HFFc6 (cell line): ENCODE measurements at regions not wholly inside any gene's neighbourhood (a gene's known extent, or its start where the extent isn't known, plus 50 kb on each side); places are given as distances from the start of the nearest gene placed in this dataset.

Experiments
- DNase-seq: peaks from one replicate; pipeline ENCODE4 v3.0.0-alpha.2; 2018
- H3K27ac Mint-ChIP-seq: 2 replicates; pipeline ENCODE4 v1.8.0; 2020; ENCODE audit warnings: mild to moderate bottlenecking, mixed read lengths
- H3K27me3 Mint-ChIP-seq: 2 replicates; pipeline ENCODE4 v1.8.0; 2021; ENCODE audit warnings: mild to moderate bottlenecking, moderate library complexity, mixed read lengths; ENCODE audit not compliant: insufficient read depth
- H3K36me3 Mint-ChIP-seq: 2 replicates; pipeline ENCODE4 v1.8.0; 2021; ENCODE audit warnings: low read depth, mixed read lengths
- H3K4me1 Mint-ChIP-seq: 2 replicates; pipeline ENCODE4 v1.8.0; 2020; ENCODE audit warnings: low read depth, mixed read lengths
- H3K4me3 Mint-ChIP-seq: 2 replicates; pipeline ENCODE4 v1.8.0; 2020; ENCODE audit warnings: mild to moderate bottlenecking, moderate library complexity, mixed read lengths
- H3K9me3 Mint-ChIP-seq: 2 replicates; pipeline ENCODE4 v1.8.0; 2020; ENCODE audit warnings: mild to moderate bottlenecking, mixed read lengths
- CTCF ChIP-seq: fragments of 200-600 bp; sonication (generic); IDR thresholded peaks from 2 replicates; pipeline ENCODE4 v1.5.0; 2021; ENCODE audit warnings: antibody characterized with exemption, mild to moderate bottlenecking

GRCh38 chr19:29370276-29370675 lies 155.5 kb upstream of the VSTM2B start:
- no peak overlapping the region for H3K4me3 Mint-ChIP-seq
- H3K9me3 Mint-ChIP-seq = peaks cover 66% of the 10 kb centered on the region
- H3K4me1 Mint-ChIP-seq = no peaks in the 10 kb centered on the region
- H3K36me3 Mint-ChIP-seq = no peaks in the 10 kb centered on the region; the same call in 1 of the 2 replicates
- no peak for DNase-seq
- no peak overlapping the region for H3K27ac Mint-ChIP-seq
- no peaks in the 10 kb centered on the region for H3K27me3 Mint-ChIP-seq
- no peak for TF ChIP-seq CTCF

- H3K9me3 Mint-ChIP-seq = peaks cover 69% of the 10 kb centered on the region
- no peak for TF ChIP-seq CTCF
- no peak for DNase-seq
- no peaks in the 10 kb centered on the region; the same call in 1 of the 2 replicates for H3K36me3 Mint-ChIP-seq
- no peaks in the 10 kb centered on the region for H3K4me1 Mint-ChIP-seq
- no peaks in the 10 kb centered on the region for H3K27me3 Mint-ChIP-seq
- no peak overlapping the region for H3K27ac Mint-ChIP-seq
- H3K4me3 Mint-ChIP-seq = no peak overlapping the region
Measured at GRCh38 chr19:29371251-29372090, 154.3 kb upstream of the VSTM2B start.

- Mint-ChIP-seq H3K27me3 (no peaks in the 10 kb centered on the region), H3K36me3 (no peaks in the 10 kb centered on the region; the same call in 1 of the 2 replicates), H3K9me3 (peaks cover 68% of the 10 kb centered on the region), H3K4me1 (no peaks in the 10 kb centered on the region), H3K4me3 (no peak overlapping the region), H3K27ac (no peak overlapping the region)
- DNase-seq = no peak
- no peak for TF ChIP-seq CTCF
Measured at GRCh38 chr19:29372091-29372415, 153.7 kb upstream of the VSTM2B start.

- Mint-ChIP-seq H3K27me3 (no peaks in the 10 kb centered on the region), H3K27ac (no peak overlapping the region), H3K4me1 (no peaks in the 10 kb centered on the region), H3K36me3 (no peaks in the 10 kb centered on the region; the same call in 1 of the 2 replicates), H3K9me3 (peaks cover 72% of the 10 kb centered on the region), H3K4me3 (no peak overlapping the region)
- no peak for TF ChIP-seq CTCF
- no peak for DNase-seq
Measured at GRCh38 chr19:29372461-29372860, 153.3 kb upstream of the VSTM2B start.

GRCh38 chr19:29372921-29373797 lies 152.6 kb upstream of the VSTM2B start:
- Mint-ChIP-seq H3K4me3 (no peak overlapping the region), H3K9me3 (peaks cover 70% of the 10 kb centered on the region), H3K27ac (no peak overlapping the region), H3K36me3 (no peaks in the 10 kb centered on the region), H3K4me1 (no peaks in the 10 kb centered on the region), H3K27me3 (no peaks in the 10 kb centered on the region)
- no peak for DNase-seq
- no peak for TF ChIP-seq CTCF
